ENCODE measurements at regions not wholly inside any gene's neighbourhood (a gene's known extent, or its start where the extent isn't known, plus 50 kb on each side); places are given as distances from the start of the nearest gene placed in this dataset.

DNA sequence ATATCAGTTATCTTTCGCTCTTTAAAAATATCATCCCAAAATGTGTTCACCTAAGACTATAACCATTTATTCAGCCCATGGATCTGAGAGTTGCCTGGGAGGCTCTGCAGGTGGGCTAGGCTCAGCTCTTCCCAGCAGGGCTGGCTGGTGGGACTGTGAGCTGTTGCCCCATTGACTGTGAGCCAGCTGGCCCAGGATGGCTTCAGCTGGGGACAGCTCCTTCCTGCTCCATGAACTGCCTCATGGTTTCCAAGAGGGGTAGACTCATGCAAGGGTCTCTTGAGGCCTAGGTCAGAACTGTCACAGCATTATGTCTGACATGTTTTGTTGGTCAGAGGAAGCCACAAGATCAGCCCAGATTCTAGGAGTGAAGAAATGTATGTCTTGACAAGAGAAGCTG is 114.1 kb upstream of the E2F7 start:
- DNase-seq: no peak

DNA sequence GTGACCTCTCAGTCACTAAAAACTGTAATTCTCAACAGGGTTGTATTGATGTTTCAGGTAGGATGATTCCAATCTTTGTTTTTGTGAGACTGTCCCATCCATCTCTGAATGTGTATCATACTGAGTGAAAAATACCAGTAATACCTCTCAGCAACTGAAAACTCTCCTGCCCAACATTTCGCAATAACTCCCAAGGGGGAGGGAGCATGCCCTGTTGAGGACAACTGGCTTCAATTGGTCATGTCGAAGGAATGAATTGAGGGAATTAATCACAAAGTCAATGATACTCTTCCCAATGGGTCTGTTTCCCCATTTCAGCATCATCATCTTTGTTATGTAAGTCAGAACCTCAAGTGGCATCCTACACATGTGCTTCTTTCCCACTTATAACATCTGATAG is 102.4 kb upstream of the E2F7 start:
- DNase-seq: no peak

DNA sequence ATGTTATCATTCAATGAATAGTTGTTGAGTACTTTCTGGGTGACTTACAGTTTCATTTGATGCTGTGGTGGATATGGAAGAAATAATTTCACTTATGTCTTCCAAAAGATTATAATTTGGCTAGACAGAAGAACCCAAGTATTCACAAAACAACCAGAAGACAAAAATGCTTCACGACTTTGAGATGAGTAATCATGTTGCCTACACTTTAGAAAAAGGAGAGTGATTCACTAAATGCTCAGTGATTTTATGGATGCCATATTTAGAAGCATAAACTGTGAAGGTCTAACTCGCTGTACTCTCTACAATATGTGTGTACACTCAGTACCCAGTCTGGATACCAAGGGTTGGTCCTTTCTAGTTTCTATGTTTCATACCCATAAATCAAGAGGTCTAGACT is 101.3 kb upstream of the E2F7 start:
- no peak for DNase-seq

DNA sequence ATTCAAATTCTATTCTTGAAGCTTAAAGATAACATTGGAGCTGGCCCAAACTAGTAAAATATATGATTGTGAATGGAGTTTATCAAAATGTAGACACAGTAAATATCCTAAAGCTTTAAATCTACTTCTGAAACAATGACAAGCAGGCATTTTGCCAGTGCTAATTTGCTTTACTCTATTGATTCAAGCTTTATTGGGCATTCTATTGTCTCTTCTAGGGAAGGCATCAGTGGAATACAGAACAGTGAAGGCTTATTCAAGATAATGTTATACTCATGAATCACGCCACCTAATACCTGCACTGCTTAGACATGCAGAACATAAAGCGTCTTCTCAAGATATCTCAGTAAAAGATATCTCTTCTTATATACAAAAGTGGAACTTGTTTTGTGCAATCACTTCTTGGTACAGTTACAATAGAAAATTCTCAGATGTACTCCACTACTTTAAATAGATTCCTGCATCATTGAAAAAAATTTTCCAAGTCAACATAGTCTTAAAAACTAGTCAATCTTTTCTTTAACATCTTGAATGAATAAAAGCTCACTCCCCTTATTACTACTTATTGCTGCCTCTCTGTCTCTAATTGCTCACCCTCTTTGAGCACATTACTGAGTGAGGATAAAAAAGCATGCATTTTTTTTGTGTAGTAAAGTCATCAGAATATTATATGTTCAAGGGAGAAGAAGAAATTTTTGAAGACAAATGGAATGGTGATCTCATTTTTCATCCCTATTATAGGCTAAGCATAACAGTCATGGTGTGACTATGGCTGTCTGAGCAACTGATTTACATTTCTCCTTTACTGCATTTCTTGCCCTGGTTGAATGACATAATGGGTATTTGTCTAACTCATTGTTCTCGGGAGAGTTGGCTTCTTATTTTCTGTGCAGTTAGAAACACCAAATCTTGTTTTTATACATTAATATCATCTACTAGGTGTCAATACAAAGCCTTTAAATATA is 98.0 kb upstream of the E2F7 start:
- DNase-seq: no peak

DNA sequence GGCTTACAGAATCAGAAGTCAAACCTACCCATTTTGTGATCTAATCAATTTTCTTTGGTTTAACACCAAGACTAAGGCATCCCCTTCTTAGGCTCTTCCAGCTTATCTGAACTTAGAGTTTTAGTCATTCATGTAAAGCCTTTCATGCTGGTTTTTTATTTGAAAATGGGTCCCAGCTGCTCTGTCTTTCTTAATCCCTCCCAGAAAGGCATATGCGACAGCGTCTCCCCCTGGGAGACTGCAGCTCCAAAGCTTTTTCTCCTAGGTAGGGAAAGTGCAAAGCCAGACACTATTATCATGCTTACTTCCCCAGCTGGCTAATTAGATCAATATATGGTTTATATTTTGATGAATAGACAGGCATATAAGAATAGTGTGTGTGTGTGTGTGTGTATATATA is 96.6 kb upstream of the E2F7 start:
- DNase-seq: no peak

GRCh38 chr12:77160931-77161330 is 95.6 kb upstream of the E2F7 start:
- DNase-seq: no peak

- DNase-seq: no peak
These were observed 88.3 kb upstream of the E2F7 start for GRCh38 chr12:77153706-77154105.

DNA sequence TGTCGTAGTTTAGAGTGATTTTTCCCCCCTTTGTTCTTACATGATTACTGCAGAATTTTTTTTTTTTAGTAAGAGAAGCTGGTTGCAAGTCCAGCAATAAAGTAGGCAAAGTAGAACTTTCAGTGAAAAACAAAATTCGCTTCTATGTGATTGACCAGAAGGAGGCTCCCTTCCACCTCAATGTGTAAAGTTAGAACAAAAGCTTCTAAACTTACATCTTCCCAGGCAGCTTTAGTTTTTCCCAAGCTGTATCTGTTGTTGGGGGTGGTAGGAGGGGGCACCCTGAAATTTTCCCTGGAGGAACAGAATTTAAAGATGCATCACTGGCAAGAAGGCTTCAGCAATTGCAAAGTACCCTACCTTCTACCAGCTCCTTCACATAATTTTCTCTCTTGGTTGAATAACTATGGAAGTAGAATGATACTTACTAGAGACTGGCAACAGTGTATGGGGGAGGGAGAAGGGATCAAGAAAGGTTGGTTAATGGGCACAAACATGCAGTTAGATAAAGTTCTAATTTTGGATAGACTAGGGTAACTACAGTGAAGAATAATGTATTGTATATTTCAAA is 87.3 kb upstream of the E2F7 start:
- DNase-seq: no peak

- no peak for DNase-seq
These were observed 85.7 kb upstream of the E2F7 start for GRCh38 chr12:77151030-77151429.

- no peak for DNase-seq
These were observed 68.2 kb upstream of the E2F7 start for GRCh38 chr12:77133566-77133965.

GRCh38 chr12:77131977-77132490 is 66.7 kb upstream of the E2F7 start:
- DNase-seq: no peak

DNA sequence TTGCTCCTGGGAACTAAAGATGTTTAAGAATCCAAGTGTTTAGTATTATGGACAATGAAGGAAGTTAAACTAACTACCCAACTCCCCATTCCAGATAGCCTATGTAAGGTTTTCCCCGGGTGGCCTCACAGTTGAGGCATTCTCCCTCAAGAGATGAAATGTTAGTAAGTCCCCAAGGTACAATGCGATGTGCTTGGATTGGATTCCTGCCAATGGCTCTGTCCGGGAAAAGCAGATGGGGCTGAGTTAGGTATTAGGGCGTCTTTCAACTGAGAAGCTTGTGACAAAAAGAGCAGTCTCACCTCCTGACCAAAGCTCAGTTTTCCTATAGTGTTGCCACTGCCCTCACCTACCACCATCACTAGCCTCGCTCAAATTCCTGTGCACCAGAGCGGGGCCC is 64.8 kb upstream of the E2F7 start:
- no peak for DNase-seq

GRCh38 chr12:77124767-77125166 is 59.4 kb upstream of the E2F7 start:
- DNase-seq: no peak

DNA sequence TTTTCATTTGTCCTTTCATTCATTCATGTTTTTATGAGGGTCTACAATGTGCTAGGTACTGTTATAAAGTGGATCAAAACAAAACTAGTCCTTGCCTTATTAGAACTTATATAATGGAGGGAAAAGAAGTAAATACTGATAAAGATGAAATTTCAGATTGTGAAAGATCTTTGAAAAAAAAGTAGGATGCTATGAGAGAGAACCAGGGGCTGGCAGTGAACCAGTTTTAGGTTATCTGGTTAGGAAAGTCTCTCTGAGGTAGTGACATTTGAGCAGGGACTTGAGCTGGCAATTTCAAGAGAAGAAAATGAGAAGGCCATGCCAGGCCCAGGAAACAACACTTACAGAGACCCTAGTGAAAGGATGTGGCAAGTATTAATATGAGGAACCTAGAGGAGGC is 57.3 kb upstream of the E2F7 start:
- DNase-seq: no peak

DNA sequence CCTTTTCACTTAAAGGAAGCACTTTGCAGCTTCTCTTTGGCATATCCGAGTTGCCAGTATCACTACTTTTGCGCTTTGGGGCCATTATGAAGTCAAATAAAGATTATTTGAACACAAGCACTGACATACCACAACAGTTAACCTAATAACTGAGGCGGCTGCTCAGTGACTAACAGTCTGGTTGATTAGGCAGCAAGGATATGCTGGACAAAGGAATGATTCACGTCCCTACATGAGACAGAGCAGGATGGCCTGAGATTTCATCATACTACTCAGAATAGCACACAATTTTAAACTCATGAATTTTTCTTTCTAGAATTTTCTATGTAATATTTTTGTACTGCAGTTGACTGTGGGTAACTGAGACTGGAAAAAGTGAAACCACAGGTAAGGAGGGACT is 56.9 kb upstream of the E2F7 start:
- no peak for DNase-seq

- no peak for DNase-seq
These were observed 55.1 kb upstream of the E2F7 start for GRCh38 chr12:77120156-77121085.

DNA sequence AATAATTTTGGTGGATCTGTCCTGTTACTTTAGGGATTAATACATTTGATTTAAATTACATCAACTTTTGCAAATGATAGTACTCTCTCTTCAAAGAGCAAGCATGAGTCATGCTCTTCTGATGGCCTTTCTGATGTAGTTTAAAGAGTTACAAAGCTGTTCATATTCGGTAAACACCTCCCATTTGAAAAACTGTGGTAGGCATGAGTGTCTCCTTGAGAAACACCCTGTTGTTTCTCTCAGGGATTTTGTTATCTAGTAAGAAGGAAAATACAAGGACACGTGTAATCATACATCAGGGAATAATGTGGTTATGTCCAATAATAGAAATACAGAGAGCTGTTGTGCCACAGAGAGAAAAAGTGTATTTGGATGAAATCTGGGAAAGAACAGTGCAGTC is 53.3 kb upstream of the E2F7 start:
- DNase-seq: no peak

- DNase-seq: no peak
These were observed 50.9 kb upstream of the E2F7 start for GRCh38 chr12:77116277-77116676.

- no peak for DNase-seq
These were observed 50.1 kb upstream of the E2F7 start for GRCh38 chr12:77115471-77115870.

Measured in stimulated activated CD4-positive, alpha-beta T cell treated with anti-CD3 and anti-CD28 coated beads, Interleukin-12 subunit alpha, Interleukin-12 subunit beta, amount 100 ng/mL, for 4 hours (primary cell).